ENCODE measurements at regions not wholly inside any gene's neighbourhood (a gene's known extent, or its start where the extent isn't known, plus 50 kb on each side); places are given as distances from the start of the nearest gene placed in this dataset.

GRCh38 chr6:167565884-167566599 lies 241.2 kb downstream of the TTLL2 start:
- DNase-seq (ENCODE audit: low spot score), result peak; percentile 68

GRCh38 chr6:167566711-167567141 lies 241.8 kb downstream of the TTLL2 start:
- DNase-seq (ENCODE audit: low spot score), result peak; percentile 64

GRCh38 chr6:167567142-167568033 lies 242.5 kb downstream of the TTLL2 start:
- DNase-seq (ENCODE audit: low spot score), result peak; percentile 62

GRCh38 chr6:167568407-167569024 lies 243.6 kb downstream of the TTLL2 start:
- DNase-seq (ENCODE audit: low spot score), result peak; percentile 40

- DNase-seq (ENCODE audit: low spot score), result peak; percentile 37
Observed at GRCh38 chr6:167569041-167569805, 244.3 kb downstream of the TTLL2 start.

- DNase-seq (ENCODE audit: low spot score), result peak; percentile 47
Observed at GRCh38 chr6:167569879-167570278, 245.0 kb downstream of the TTLL2 start.

- DNase-seq (ENCODE audit: low spot score), result peak; percentile 47
Observed at GRCh38 chr6:167570460-167571400, 245.8 kb downstream of the TTLL2 start.

GRCh38 chr6:167571550-167571949 lies 246.7 kb downstream of the TTLL2 start:
- DNase-seq (ENCODE audit: low spot score), result peak; percentile 48

GRCh38 chr6:167572106-167572505 lies 247.2 kb downstream of the TTLL2 start:
- peak; percentile 47 for DNase-seq (ENCODE audit: low spot score)

- DNase-seq (ENCODE audit: low spot score), result peak; percentile 67
Observed at GRCh38 chr6:167572841-167573271, 248.0 kb downstream of the TTLL2 start.

- peak; percentile 70 for DNase-seq (ENCODE audit: low spot score)
Observed at GRCh38 chr6:167573461-167574215, 248.8 kb downstream of the TTLL2 start.

- DNase-seq (ENCODE audit: low spot score), result peak; percentile 65
Observed at GRCh38 chr6:167574431-167575151, 249.7 kb downstream of the TTLL2 start.

GRCh38 chr6:167575158-167575696 lies 250.3 kb downstream of the TTLL2 start:
- DNase-seq (ENCODE audit: low spot score), result peak; percentile 49

GRCh38 chr6:167576050-167576741 lies 250.5 kb upstream of the AFDN start:
- peak; percentile 45 for DNase-seq (ENCODE audit: low spot score)

GRCh38 chr6:167576828-167577503 lies 249.7 kb upstream of the AFDN start:
- peak; percentile 61 for DNase-seq (ENCODE audit: low spot score)

GRCh38 chr6:167577891-167578361 lies 248.8 kb upstream of the AFDN start:
- DNase-seq (ENCODE audit: low spot score), result peak; percentile 37

- peak; percentile 49 for DNase-seq (ENCODE audit: low spot score)
Observed at GRCh38 chr6:167578371-167578901, 248.3 kb upstream of the AFDN start.

Data from left forelimb (tissue), 1 donor.